Activated T-helper 17 cell treated with anti-CD3 and anti-CD28 coated beads, Interleukin-2, amount 50 U/mL, for 72 hours (primary cell): ENCODE measurements at regions not wholly inside any gene's neighbourhood (a gene's known extent, or its start where the extent isn't known, plus 50 kb on each side); places are given as distances from the start of the nearest gene placed in this dataset.

Experiments used
- ATAC-seq: fragments of 150-1000 bp; cut with Tn5 transposase; replicated peaks from 2 replicates; pipeline ENCODE4 v1.10.0; 2021; ENCODE audit warnings: mild to moderate bottlenecking, moderate library complexity
- H3K27ac Mint-ChIP-seq: one replicate; pipeline ENCODE4 v1.8.0; 2022; ENCODE audit warnings: mixed read lengths
- H3K27me3 Mint-ChIP-seq: one replicate; pipeline ENCODE4 v1.8.0; 2022; ENCODE audit warnings: mixed read lengths
- H3K36me3 Mint-ChIP-seq: one replicate; pipeline ENCODE4 v1.8.0; 2022; ENCODE audit warnings: low read depth, mild to moderate bottlenecking, mixed read lengths
- H3K4me1 Mint-ChIP-seq: one replicate; pipeline ENCODE4 v1.8.0; 2022; ENCODE audit warnings: mixed read lengths
- H3K4me3 Mint-ChIP-seq: one replicate; pipeline ENCODE4 v1.8.0; 2022; ENCODE audit warnings: mild to moderate bottlenecking, mixed read lengths
- H3K9me3 Mint-ChIP-seq: one replicate; pipeline ENCODE4 v1.8.0; 2022; ENCODE audit warnings: mixed read lengths

- Mint-ChIP-seq H3K4me1 (no peaks in the 10 kb centered on the region), H3K27me3 (peaks cover 6% of the 10 kb centered on the region), H3K9me3 (no peaks in the 10 kb centered on the region), H3K36me3 (no peaks in the 10 kb centered on the region), H3K4me3 (no peak overlapping the region), H3K27ac (no peak overlapping the region)
- ATAC-seq, result no peak
Observed at GRCh38 chr6:44539701-44540355, 152.3 kb downstream of the CDC5L start.

- no peak overlapping the region for H3K27ac Mint-ChIP-seq
- ATAC-seq, result no peak
- H3K36me3 Mint-ChIP-seq, result no peaks in the 10 kb centered on the region
- peaks cover 6% of the 10 kb centered on the region for H3K27me3 Mint-ChIP-seq
- H3K4me1 Mint-ChIP-seq, result no peaks in the 10 kb centered on the region
- H3K4me3 Mint-ChIP-seq, result no peak overlapping the region
- H3K9me3 Mint-ChIP-seq, result no peaks in the 10 kb centered on the region
Observed at GRCh38 chr6:44540881-44541280, 153.4 kb downstream of the CDC5L start.

GRCh38 chr6:44542401-44543116 is 155.1 kb downstream of the CDC5L start:
- no peaks in the 10 kb centered on the region for H3K4me1 Mint-ChIP-seq
- H3K27me3 Mint-ChIP-seq, result peaks cover 6% of the 10 kb centered on the region
- H3K9me3 Mint-ChIP-seq, result no peaks in the 10 kb centered on the region
- ATAC-seq, result no peak
- H3K27ac Mint-ChIP-seq, result no peak overlapping the region
- no peaks in the 10 kb centered on the region for H3K36me3 Mint-ChIP-seq
- no peak overlapping the region for H3K4me3 Mint-ChIP-seq

- H3K27me3 Mint-ChIP-seq, result peaks cover 6% of the 10 kb centered on the region
- ATAC-seq, result no peak
- H3K36me3 Mint-ChIP-seq, result no peaks in the 10 kb centered on the region
- no peaks in the 10 kb centered on the region for H3K4me1 Mint-ChIP-seq
- no peaks in the 10 kb centered on the region for H3K9me3 Mint-ChIP-seq
- no peak overlapping the region for H3K27ac Mint-ChIP-seq
- H3K4me3 Mint-ChIP-seq, result no peak overlapping the region
Observed at GRCh38 chr6:44543664-44544063, 156.2 kb downstream of the CDC5L start.

GRCh38 chr6:44545224-44545623 is 157.7 kb downstream of the CDC5L start:
- no peak overlapping the region for H3K27ac Mint-ChIP-seq
- no peaks in the 10 kb centered on the region for H3K36me3 Mint-ChIP-seq
- ATAC-seq, result no peak
- no peak overlapping the region for H3K4me3 Mint-ChIP-seq
- H3K9me3 Mint-ChIP-seq, result no peaks in the 10 kb centered on the region
- H3K4me1 Mint-ChIP-seq, result no peaks in the 10 kb centered on the region
- H3K27me3 Mint-ChIP-seq, result peaks cover 6% of the 10 kb centered on the region

GRCh38 chr6:44548319-44548718 is 160.8 kb downstream of the CDC5L start:
- Mint-ChIP-seq H3K4me1 (no peaks in the 10 kb centered on the region), H3K9me3 (no peaks in the 10 kb centered on the region), H3K36me3 (no peaks in the 10 kb centered on the region), H3K27ac (no peak overlapping the region), H3K4me3 (no peak overlapping the region), H3K27me3 (no peaks in the 10 kb centered on the region)
- ATAC-seq, result no peak

GRCh38 chr6:44549516-44549915 is 162.0 kb downstream of the CDC5L start:
- H3K27ac Mint-ChIP-seq, result no peak overlapping the region
- H3K9me3 Mint-ChIP-seq, result no peaks in the 10 kb centered on the region
- H3K27me3 Mint-ChIP-seq, result no peaks in the 10 kb centered on the region
- H3K4me3 Mint-ChIP-seq, result no peak overlapping the region
- H3K4me1 Mint-ChIP-seq, result no peaks in the 10 kb centered on the region
- ATAC-seq, result no peak
- no peaks in the 10 kb centered on the region for H3K36me3 Mint-ChIP-seq

GRCh38 chr6:44554194-44554593 is 166.7 kb downstream of the CDC5L start:
- Mint-ChIP-seq H3K36me3 (no peaks in the 10 kb centered on the region), H3K27ac (no peak overlapping the region), H3K9me3 (no peaks in the 10 kb centered on the region), H3K4me3 (no peak overlapping the region), H3K27me3 (peaks cover 12% of the 10 kb centered on the region), H3K4me1 (no peaks in the 10 kb centered on the region)
- no peak for ATAC-seq

GRCh38 chr6:44554861-44555260 is 167.4 kb downstream of the CDC5L start:
- no peak for ATAC-seq
- Mint-ChIP-seq H3K27me3 (peaks cover 13% of the 10 kb centered on the region), H3K9me3 (no peaks in the 10 kb centered on the region), H3K36me3 (no peaks in the 10 kb centered on the region), H3K27ac (no peak overlapping the region), H3K4me1 (no peaks in the 10 kb centered on the region), H3K4me3 (no peak overlapping the region)

GRCh38 chr6:44556046-44556445 is 168.5 kb downstream of the CDC5L start:
- peaks cover 20% of the 10 kb centered on the region for H3K27me3 Mint-ChIP-seq
- H3K4me1 Mint-ChIP-seq, result no peaks in the 10 kb centered on the region
- no peak for ATAC-seq
- H3K27ac Mint-ChIP-seq, result no peak overlapping the region
- no peaks in the 10 kb centered on the region for H3K36me3 Mint-ChIP-seq
- no peaks in the 10 kb centered on the region for H3K9me3 Mint-ChIP-seq
- H3K4me3 Mint-ChIP-seq, result no peak overlapping the region

GRCh38 chr6:44558024-44558831 is 170.7 kb downstream of the CDC5L start:
- Mint-ChIP-seq H3K4me1 (peaks cover 6% of the 10 kb centered on the region), H3K4me3 (no peak overlapping the region), H3K27ac (no peak overlapping the region), H3K36me3 (no peaks in the 10 kb centered on the region), H3K9me3 (no peaks in the 10 kb centered on the region), H3K27me3 (peaks cover 34% of the 10 kb centered on the region)
- no peak for ATAC-seq

GRCh38 chr6:44558832-44559251 is 171.3 kb downstream of the CDC5L start:
- Mint-ChIP-seq H3K9me3 (no peaks in the 10 kb centered on the region), H3K36me3 (no peaks in the 10 kb centered on the region), H3K4me3 (no peak overlapping the region), H3K27me3 (peaks cover 35% of the 10 kb centered on the region), H3K4me1 (peaks cover 6% of the 10 kb centered on the region), H3K27ac (no peak overlapping the region)
- no peak for ATAC-seq

GRCh38 chr6:44559486-44560270 is 172.2 kb downstream of the CDC5L start:
- Mint-ChIP-seq H3K4me3 (no peak overlapping the region), H3K27me3 (peaks cover 35% of the 10 kb centered on the region), H3K36me3 (no peaks in the 10 kb centered on the region), H3K4me1 (peaks cover 6% of the 10 kb centered on the region), H3K27ac (no peak overlapping the region), H3K9me3 (no peaks in the 10 kb centered on the region)
- no peak for ATAC-seq

GRCh38 chr6:44560458-44561059 is 173.1 kb downstream of the CDC5L start:
- Mint-ChIP-seq H3K4me3 (no peak overlapping the region), H3K9me3 (no peaks in the 10 kb centered on the region), H3K27me3 (peaks cover 35% of the 10 kb centered on the region), H3K27ac (no peak overlapping the region), H3K4me1 (peaks cover 6% of the 10 kb centered on the region), H3K36me3 (no peaks in the 10 kb centered on the region)
- ATAC-seq, result no peak
